Hepatic stellate cell (primary cell): ENCODE measurements at regions not wholly inside any gene's neighbourhood (a gene's known extent, or its start where the extent isn't known, plus 50 kb on each side); places are given as distances from the start of the nearest gene placed in this dataset.
"Not testable (repeated sequence)": the region's sequence is repeated elsewhere in the genome, so short reads cannot be mapped to it uniquely, and the experiment has no call there.

Experiments used
- DNase-seq: peaks from one replicate; pipeline ENCODE4 v3.0.0; 2011; ENCODE audit warnings: low spot score

- DNase-seq = not testable (repeated sequence)
Measured at GRCh38 chr15:20267051-20267730, 274.4 kb downstream of the GOLGA6L6 start.

- DNase-seq = not testable (repeated sequence)
Measured at GRCh38 chr15:20265710-20266109, 275.9 kb downstream of the GOLGA6L6 start.

- not testable (repeated sequence) for DNase-seq
Measured at GRCh38 chr15:20261321-20262280, 280.0 kb downstream of the GOLGA6L6 start.

- not testable (repeated sequence) for DNase-seq
Measured at GRCh38 chr15:20260650-20261049, 280.9 kb downstream of the GOLGA6L6 start.

- not testable (repeated sequence) for DNase-seq
Measured at GRCh38 chr15:20259559-20260190, 281.9 kb downstream of the GOLGA6L6 start.

- not testable (repeated sequence) for DNase-seq
Measured at GRCh38 chr15:20256394-20256793, 285.2 kb downstream of the GOLGA6L6 start.

GRCh38 chr15:20255641-20256040, 286.0 kb downstream of the GOLGA6L6 start:
- DNase-seq = not testable (repeated sequence)

GRCh38 chr15:20253047-20253615, 288.5 kb downstream of the GOLGA6L6 start:
- DNase-seq = not testable (repeated sequence)

- DNase-seq = not testable (repeated sequence)
Measured at GRCh38 chr15:20252040-20252439, 289.6 kb downstream of the GOLGA6L6 start.

GRCh38 chr15:20251214-20252005, 290.2 kb downstream of the GOLGA6L6 start:
- DNase-seq = not testable (repeated sequence)

GRCh38 chr15:20250206-20250605, 291.4 kb downstream of the GOLGA6L6 start:
- not testable (repeated sequence) for DNase-seq

GRCh38 chr15:20249677-20249970, 292.0 kb downstream of the GOLGA6L6 start:
- DNase-seq = not testable (repeated sequence)

- DNase-seq = not testable (repeated sequence)
Measured at GRCh38 chr15:20248434-20248833, 293.2 kb downstream of the GOLGA6L6 start.

- DNase-seq = not testable (repeated sequence)
Measured at GRCh38 chr15:20247137-20247536, 294.5 kb downstream of the GOLGA6L6 start.

- not testable (repeated sequence) for DNase-seq
Measured at GRCh38 chr15:20246624-20247023, 295.0 kb downstream of the GOLGA6L6 start.

GRCh38 chr15:20245856-20246255, 295.7 kb downstream of the GOLGA6L6 start:
- DNase-seq = not testable (repeated sequence)

- not testable (repeated sequence) for DNase-seq
Measured at GRCh38 chr15:20244792-20245191, 296.8 kb downstream of the GOLGA6L6 start.

- not testable (repeated sequence) for DNase-seq
Measured at GRCh38 chr15:20243486-20244240, 297.9 kb downstream of the GOLGA6L6 start.

GRCh38 chr15:20240366-20240917, 301.2 kb downstream of the GOLGA6L6 start:
- not testable (repeated sequence) for DNase-seq

GRCh38 chr15:20239186-20239585, 302.4 kb downstream of the GOLGA6L6 start:
- DNase-seq = not testable (repeated sequence)
